ENCODE measurements at regions not wholly inside any gene's neighbourhood (a gene's known extent, or its start where the extent isn't known, plus 50 kb on each side); places are given as distances from the start of the nearest gene placed in this dataset.

DNA sequence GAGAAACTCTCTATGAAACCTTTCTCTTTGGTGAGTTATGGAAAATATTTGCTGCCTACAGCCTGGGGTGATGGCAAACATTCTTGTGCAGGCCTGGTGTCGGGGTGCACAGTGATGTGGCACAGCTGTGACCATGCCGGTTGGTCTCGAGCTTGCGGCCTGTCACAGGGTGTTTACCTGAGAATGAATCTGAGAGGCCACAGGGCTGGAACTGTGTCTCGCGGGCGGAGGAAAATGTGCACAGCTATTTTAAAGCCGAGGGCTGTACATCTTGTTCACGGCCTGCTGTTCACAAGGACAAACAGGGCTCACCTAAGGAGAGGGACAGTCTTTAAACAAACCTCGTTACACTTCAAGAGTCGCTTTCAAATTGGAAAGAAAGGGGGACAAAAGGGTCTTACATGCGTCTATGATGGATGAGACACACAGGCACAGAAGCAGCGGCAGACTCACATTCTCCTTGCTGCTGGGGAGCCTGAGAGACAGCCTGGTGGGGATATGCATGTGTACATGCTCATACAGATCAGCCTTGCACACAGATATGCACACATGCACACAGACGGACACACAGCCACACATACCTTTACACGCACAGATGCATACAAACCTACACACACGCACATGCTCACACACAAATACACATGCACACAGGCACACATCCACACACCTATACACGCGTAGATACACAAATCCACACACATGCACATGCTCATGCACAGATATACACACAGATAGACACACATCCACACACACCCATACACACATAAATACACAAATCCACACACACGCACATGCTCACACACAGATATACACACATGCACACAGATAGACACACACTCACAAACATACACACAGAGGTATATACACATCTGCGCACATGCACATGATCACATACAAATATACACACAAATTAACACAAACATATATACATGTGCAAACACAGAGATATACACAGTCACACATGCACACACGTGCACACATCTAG, 69.6 kb upstream of the FOXA2 start:
- TF ChIP-seq, protein P1, sequence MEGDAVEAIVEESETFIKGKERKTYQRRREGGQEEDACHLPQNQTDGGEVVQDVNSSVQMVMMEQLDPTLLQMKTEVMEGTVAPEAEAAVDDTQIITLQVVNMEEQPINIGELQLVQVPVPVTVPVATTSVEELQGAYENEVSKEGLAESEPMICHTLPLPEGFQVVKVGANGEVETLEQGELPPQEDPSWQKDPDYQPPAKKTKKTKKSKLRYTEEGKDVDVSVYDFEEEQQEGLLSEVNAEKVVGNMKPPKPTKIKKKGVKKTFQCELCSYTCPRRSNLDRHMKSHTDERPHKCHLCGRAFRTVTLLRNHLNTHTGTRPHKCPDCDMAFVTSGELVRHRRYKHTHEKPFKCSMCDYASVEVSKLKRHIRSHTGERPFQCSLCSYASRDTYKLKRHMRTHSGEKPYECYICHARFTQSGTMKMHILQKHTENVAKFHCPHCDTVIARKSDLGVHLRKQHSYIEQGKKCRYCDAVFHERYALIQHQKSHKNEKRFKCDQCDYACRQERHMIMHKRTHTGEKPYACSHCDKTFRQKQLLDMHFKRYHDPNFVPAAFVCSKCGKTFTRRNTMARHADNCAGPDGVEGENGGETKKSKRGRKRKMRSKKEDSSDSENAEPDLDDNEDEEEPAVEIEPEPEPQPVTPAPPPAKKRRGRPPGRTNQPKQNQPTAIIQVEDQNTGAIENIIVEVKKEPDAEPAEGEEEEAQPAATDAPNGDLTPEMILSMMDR (IDR thresholded peaks at IDR 0.05), result no peak
- no peak for TF ChIP-seq EP300 (IDR thresholded peaks at IDR 0.05)
